Gastrocnemius medialis (tissue), 4 donors: ENCODE measurements at regions not wholly inside any gene's neighbourhood (a gene's known extent, or its start where the extent isn't known, plus 50 kb on each side); places are given as distances from the start of the nearest gene placed in this dataset.

Experiments
- ATAC-seq, 2 donors: fragments of 150-250 bp; one replicate each; pipeline ENCODE4 v1.9.1; 2016
- DNase-seq, 2 donors: peaks; one replicate each; pipeline ENCODE4 v3.0.0-alpha.2; 2019
- H3K27ac ChIP-seq, 4 donors: fragments of 200-600 bp; sonication (generic); 1 replicate in 1 of 4; 2 replicates in 3 of 4; pipeline ENCODE4 v1.5.1; 2016 to 2018; ENCODE audit warnings: mild to moderate bottlenecking in 2 of 4, moderate library complexity in 1 of 4
- H3K27me3 ChIP-seq, 3 donors: fragments of 200-600 bp; sonication (generic) in 2 of 3; 1 replicate in 1 of 3; 2 replicates in 2 of 3; pipeline versions ENCODE4 v1.5.1 to v1.6.0; 2016 to 2019; ENCODE audit warnings: mild to moderate bottlenecking in 1 of 3, moderate library complexity in 1 of 3
- H3K36me3 ChIP-seq, 2 donors: fragments of 200-600 bp; sonication (generic) in 1 of 2; one replicate each; pipeline ENCODE4 v1.5.1; 2017 to 2018
- H3K4me1 ChIP-seq, 2 donors: fragments of 200-600 bp; sonication (generic) in 1 of 2; one replicate each; pipeline ENCODE4 v1.5.1; 2016 to 2017; ENCODE audit warnings: mild to moderate bottlenecking in 2 of 2
- H3K4me3 ChIP-seq, 4 donors: fragments of 200-600 bp; sonication (generic) in 3 of 4; 1 replicate in 1 of 4; 2 replicates in 3 of 4; pipeline ENCODE4 v1.5.1; 2016 to 2019; ENCODE audit warnings: mild to moderate bottlenecking in 2 of 4
- H3K9me3 ChIP-seq, 3 donors: fragments of 200-600 bp; sonication (generic) in 2 of 3; 1 replicate in 1 of 3; 2 replicates in 2 of 3; pipeline ENCODE4 v1.5.1; 2016 to 2019
- CTCF ChIP-seq, 5 experiments: fragments of 450-650 bp in 3 of 5; fragments of 200-600 bp in 2 of 5; sonication (generic) in 2 of 5; IDR thresholded peaks in 4 of 5; conservative IDR thresholded peaks in 1 of 5; 1 replicate in 4 of 5; 2 replicates in 1 of 5; pipeline ENCODE4 v1.5.1; 2016 to 2019; ENCODE audit warnings: antibody characterized with exemption in 5 of 5, mild to moderate bottlenecking in 3 of 5, moderate library complexity in 3 of 5
- POLR2A ChIP-seq, 2 donors: fragments of 450-650 bp; IDR thresholded peaks; one replicate each; pipeline ENCODE4 v1.6.1; 2017; ENCODE audit warnings: antibody characterized with exemption in 2 of 2, mild to moderate bottlenecking in 2 of 2, moderate library complexity in 2 of 2
- in situ Hi-C, 4 donors: fragments of 200-750 bp; cut with MboI; loops; one replicate each; pipeline versions ENCODE4 v1.15.0 to v1.8.0; 2017; ENCODE audit warnings: low sequenced_read_pairs in 4 of 4
- intact Hi-C: fragments of 100-400 bp; cut with DNase I; formaldehyde crosslinking; loops from one replicate; pipeline ENCODE4 v1.15.1; 2023; ENCODE audit warnings: low total_unique reads

GRCh38 chr17:77009877-77010276, 130.9 kb upstream of the SEC14L1 start:
- Histone ChIP-seq H3K27me3 (peaks cover 0 to 11% (median 6%) of the 10 kb centered on the region in 3 donors), H3K27ac (no peak overlapping the region), H3K9me3 (peaks cover 0 to 11% (median 0%) of the 10 kb centered on the region in 3 donors), H3K4me3 (no peak overlapping the region), H3K36me3 (no peaks in the 10 kb centered on the region), H3K4me1 (no peaks in the 10 kb centered on the region)
- TF ChIP-seq CTCF (IDR thresholded peaks at IDR 0.05 in 4 of 5, conservative IDR thresholded peaks at IDR 0.05 in 1 of 5): no peak
- TF ChIP-seq POLR2A (IDR thresholded peaks at IDR 0.05): no peak
- DNase-seq (no peak), ATAC-seq (no peak)
- in situ Hi-C loops: no loop called here
- intact Hi-C loops: no loop called here

- Histone ChIP-seq H3K4me1 (no peaks in the 10 kb centered on the region), H3K27me3 (peaks cover 0 to 11% (median 6%) of the 10 kb centered on the region in 3 donors)
- intact Hi-C loops: no loop called here
These were observed 130.1 kb upstream of the SEC14L1 start for GRCh38 chr17:77010667-77011066.

GRCh38 chr17:77011173-77012011, 129.4 kb upstream of the SEC14L1 start:
- H3K4me3 ChIP-seq: no peak overlapping the region
- DNase-seq (no peak), ATAC-seq (no peak)
- no peaks in the 10 kb centered on the region for H3K36me3 ChIP-seq
- in situ Hi-C loops (no loop called here), intact Hi-C loops (no loop called here)
- no peaks in the 10 kb centered on the region for H3K4me1 ChIP-seq
- peaks cover 0 to 11% (median 0%) of the 10 kb centered on the region in 3 donors for H3K9me3 ChIP-seq
- H3K27ac ChIP-seq: no peak overlapping the region
- TF ChIP-seq POLR2A (IDR thresholded peaks at IDR 0.05) (no peak), CTCF (IDR thresholded peaks at IDR 0.05 in 4 of 5, conservative IDR thresholded peaks at IDR 0.05 in 1 of 5) (peak in 1 of 5 experiments; percentile 19)
- peaks cover 0 to 8% (median 6%) of the 10 kb centered on the region in 3 donors for H3K27me3 ChIP-seq

More at GRCh38 chr17:77010667-77011066, 130.1 kb upstream of the SEC14L1 start:
- TF ChIP-seq CTCF (IDR thresholded peaks at IDR 0.05 in 4 of 5, conservative IDR thresholded peaks at IDR 0.05 in 1 of 5) (no peak), POLR2A (IDR thresholded peaks at IDR 0.05) (no peak)
- H3K4me3 ChIP-seq: no peak overlapping the region
- ATAC-seq: no peak
- H3K36me3 ChIP-seq: no peaks in the 10 kb centered on the region
- in situ Hi-C loops: no loop called here
- H3K27ac ChIP-seq: no peak overlapping the region
- peaks cover 0 to 11% (median 0%) of the 10 kb centered on the region in 3 donors for H3K9me3 ChIP-seq
- no peak for DNase-seq

- in situ Hi-C loops (no loop called here), intact Hi-C loops (no loop called here)
- TF ChIP-seq POLR2A (IDR thresholded peaks at IDR 0.05) (no peak), CTCF (IDR thresholded peaks at IDR 0.05 in 4 of 5, conservative IDR thresholded peaks at IDR 0.05 in 1 of 5) (no peak)
- no peaks in the 10 kb centered on the region for H3K36me3 ChIP-seq
- H3K4me1 ChIP-seq: no peaks in the 10 kb centered on the region
- no peaks in the 10 kb centered on the region for H3K9me3 ChIP-seq
- H3K4me3 ChIP-seq: no peak overlapping the region
- H3K27me3 ChIP-seq: peaks cover 0 to 11% (median 0%) of the 10 kb centered on the region in 3 donors
- no peak for ATAC-seq
- H3K27ac ChIP-seq: no peak overlapping the region
- no peak for DNase-seq
These were observed 122.3 kb upstream of the SEC14L1 start for GRCh38 chr17:77018504-77018903.
